Activated CD4-positive, alpha-beta T cell treated with anti-CD3 and anti-CD28 coated beads, Interleukin-2, amount 50 U/mL, for 24 hours (primary cell): ENCODE measurements at regions not wholly inside any gene's neighbourhood (a gene's known extent, or its start where the extent isn't known, plus 50 kb on each side); places are given as distances from the start of the nearest gene placed in this dataset.

Experiments
- DNase-seq, 2 donors: peaks; one replicate each; pipeline ENCODE4 v3.0.0-alpha.2; 2020; ENCODE audit warnings: low read depth in 1 of 2, low spot score in 1 of 2

DNA sequence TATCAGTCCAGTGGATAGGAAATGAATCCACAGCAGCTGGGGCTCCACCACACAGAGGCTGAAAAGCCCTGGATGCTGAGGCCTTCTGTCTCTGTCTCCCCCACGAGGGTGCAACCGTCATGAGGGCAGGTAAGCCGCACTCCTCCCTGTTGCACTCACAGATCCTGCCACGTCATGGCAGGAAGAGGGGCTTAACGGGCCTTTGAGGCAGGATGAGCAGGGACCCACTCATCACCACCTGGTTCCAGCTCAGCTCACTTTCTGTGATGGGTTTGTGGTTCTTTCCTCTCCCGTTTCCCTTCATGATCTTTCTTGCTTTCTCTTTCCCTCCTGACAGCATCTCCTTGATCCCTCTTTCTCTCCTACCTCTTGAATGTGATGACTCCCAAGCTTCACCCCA, 575.2 kb downstream of the CCDC171 start:
- no peak for DNase-seq

GRCh38 chr9:16131264-16131663, 578.4 kb downstream of the CCDC171 start:
- DNase-seq = no peak

- DNase-seq = no peak
These were observed 579.7 kb downstream of the CCDC171 start for GRCh38 chr9:16132513-16132912.

- no peak for DNase-seq
These were observed 580.2 kb downstream of the CCDC171 start for GRCh38 chr9:16133032-16133431.

GRCh38 chr9:16133556-16134227, 580.8 kb downstream of the CCDC171 start:
- no peak for DNase-seq

GRCh38 chr9:16134351-16134750, 581.5 kb downstream of the CCDC171 start:
- DNase-seq = no peak

- DNase-seq = no peak
These were observed 583.1 kb downstream of the CCDC171 start for GRCh38 chr9:16135968-16136367.

DNA sequence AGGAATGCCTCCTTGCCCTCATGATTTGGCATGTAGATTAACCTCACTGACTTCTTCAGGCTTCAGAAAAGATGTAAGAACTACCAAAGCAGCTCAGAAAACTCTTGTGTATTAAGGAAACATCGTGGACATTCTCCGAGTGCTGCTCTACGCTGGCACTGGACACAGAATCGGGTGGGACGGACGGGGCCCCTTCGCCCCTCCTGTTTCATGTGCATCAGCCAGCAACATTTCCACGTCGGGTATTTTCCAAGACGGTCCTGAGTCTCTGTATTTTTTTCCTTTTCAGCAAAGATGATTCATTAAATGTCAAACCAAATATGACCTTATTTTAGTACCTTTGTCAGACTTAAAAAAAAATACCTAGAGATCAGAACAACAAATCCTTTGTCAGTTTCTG, 583.6 kb downstream of the CCDC171 start:
- DNase-seq = no peak

DNA sequence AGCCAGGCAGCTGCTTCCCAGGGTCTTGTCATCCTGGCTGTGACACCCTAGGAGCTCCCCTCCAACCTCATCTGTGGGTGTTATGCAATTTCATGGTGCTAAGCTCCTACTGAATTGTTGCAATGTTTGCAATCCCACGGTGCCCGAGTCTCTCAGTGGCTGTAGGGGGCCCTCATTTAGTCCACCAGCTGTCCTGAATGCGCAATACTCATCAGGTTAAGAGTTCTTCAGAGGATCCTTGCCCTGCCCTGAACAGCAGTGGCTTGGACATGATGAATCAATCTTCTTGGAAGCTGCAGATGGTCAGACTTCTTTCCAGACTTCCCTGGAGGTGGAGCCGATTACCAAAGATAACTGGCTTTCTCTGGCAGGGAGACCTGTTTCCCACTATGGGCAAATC, 584.1 kb downstream of the CCDC171 start:
- no peak for DNase-seq

GRCh38 chr9:16138561-16139491, 586.0 kb downstream of the CCDC171 start:
- DNase-seq = no peak

- no peak for DNase-seq
These were observed 586.9 kb downstream of the CCDC171 start for GRCh38 chr9:16139774-16140173.

DNA sequence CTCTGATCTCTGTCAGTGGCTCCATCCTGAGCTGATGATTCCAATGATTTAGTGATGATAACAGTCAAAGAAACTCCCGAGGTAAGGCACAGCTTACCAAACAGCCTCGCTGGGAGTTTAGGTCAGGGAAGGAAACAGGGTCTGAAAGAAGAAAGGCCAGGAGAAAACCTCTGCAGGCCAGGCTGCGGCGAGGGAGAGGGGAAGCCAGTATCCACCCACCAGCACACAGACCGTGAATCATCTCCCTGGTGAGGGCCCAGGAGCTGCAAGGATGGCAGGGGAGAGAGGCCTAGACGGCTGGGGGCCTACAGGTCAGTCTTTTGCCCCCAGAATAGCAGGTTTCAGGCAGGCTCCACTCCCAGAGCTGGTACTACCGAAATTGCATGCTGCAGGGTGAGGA, 590.5 kb downstream of the CCDC171 start:
- DNase-seq = no peak

DNA sequence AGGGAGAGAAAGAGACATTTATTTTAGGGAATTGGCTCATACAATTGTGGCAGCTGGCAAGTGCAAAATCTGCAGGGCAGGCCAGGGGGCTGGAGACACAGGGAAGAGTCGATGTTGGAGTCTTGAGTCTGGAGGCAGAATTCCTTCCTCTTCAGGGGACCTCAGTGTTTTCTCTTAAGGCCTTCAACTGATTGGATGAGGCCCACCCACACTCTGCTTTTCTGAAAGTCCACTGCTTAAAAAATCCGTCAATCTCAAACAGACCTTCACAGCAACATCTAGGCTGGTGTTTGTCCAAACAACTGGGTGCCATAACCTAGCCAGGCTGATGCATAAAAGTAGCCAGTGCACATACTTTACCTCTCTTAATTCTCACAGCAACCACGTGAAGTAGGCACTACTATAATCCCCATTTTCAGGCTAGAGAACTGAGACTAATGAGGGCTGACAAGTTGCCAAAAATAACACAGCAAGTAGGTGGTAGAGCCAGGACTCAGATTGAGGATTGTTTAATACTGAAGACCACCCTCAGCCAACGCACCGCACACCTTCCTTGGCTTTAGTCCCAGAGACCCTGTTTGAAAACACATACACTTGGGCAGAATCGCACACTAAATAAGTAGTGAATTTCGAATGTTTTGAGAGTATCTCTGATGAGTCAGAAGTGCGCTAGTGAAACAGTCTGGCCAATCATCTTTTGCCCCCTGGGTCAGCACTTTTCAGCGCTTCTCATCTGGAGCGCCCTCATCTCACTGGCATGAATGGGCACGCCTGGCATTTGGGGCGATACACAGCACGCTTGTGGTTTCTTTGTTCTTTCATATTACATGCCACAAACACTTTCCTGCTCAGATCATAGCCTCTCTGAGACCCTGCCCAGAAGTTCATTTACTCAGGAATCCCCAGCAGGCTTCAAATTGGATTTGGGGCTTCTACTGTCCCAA, 591.4 kb downstream of the CCDC171 start:
- DNase-seq = no peak

DNA sequence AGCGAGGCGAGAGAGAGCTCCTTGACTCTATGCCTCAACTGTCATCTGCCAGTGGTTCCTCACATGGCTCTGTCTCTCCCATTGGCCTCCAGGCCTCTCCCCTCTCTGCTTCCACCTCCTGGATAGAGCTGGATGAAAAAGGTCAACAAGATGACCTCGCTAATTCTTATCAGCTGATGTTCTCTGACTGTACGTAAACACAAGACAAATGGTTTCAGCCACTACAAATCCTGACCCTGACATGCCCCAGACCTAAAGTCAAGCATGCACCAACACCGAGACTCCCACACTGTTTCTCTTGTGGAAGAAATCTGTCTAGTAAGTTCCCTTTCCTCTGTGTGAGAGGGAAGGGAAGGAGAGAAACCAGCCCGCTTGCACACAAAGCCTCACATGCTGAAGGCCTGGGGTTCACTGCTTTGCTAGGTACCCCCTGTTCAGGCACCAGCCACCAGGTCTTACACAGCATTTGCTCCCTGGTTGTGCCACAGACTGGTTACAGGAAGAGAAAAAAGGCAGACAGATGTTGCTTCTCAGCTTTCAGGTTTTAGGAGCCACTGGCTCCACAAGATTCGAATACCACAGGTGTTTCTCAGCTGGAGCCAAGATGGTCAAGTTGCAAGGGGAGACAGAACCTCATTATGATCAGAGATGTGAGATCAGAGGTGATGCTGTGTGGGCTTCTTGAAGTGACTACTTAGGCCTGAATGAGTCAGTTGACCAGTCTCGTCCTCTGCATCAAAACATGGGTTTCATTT, 592.5 kb downstream of the CCDC171 start:
- DNase-seq = no peak

GRCh38 chr9:16147726-16148125, 594.9 kb downstream of the CCDC171 start:
- no peak for DNase-seq

DNA sequence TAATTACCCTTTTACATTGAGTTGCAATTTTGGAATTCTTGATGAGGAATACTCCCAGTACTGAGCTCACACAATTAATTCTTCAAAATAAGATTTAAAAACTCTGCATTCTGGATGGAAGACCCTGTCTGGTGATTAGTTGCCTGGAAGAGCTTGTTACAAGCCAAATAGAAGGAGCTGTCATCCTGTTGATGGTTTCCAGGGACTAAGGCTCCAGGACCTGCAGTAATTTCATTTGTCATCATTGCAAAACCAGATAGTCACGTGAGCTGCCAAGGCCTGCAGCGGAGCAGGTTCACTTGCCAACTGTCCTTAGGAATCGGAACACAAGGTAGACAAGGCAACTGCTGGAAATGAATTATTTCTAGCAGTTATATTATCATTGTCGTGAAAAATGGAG, 597.7 kb downstream of the CCDC171 start:
- DNase-seq = no peak

DNA sequence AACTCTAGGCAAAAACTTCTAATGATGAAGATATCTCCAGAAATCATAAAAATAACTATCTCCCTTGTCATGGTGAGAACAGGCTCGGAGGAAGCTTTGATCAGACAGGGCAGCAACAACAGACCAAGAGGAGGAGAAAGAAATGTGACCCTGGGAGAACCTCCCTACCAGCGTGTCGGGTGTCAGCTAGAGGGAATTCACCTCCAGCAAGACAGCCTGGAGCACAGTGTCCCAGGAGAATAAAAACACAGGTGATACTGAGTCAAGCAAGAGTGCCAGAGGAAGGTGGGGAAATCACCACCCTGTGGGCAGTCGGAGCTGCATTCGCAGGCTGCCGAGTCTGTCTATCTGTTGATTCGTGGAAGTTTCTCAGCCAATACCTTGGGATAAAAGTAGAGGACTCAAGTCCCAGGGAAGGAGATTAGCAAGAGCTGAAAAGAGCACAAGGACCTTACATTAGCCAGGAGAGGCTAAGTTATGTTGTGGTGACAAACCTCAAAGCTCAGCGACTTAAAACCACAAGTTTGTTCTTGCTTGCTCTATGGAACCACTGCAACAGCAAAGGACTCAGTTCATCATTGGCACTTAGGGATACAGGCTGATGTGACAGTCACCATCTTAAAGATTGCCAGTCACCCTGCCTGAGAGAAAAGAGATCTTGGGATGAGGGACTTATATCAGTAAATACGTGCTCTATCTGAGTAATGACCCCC, 598.3 kb downstream of the CCDC171 start:
- DNase-seq = no peak

GRCh38 chr9:16152276-16153101, 599.6 kb downstream of the CCDC171 start:
- DNase-seq = no peak

DNA sequence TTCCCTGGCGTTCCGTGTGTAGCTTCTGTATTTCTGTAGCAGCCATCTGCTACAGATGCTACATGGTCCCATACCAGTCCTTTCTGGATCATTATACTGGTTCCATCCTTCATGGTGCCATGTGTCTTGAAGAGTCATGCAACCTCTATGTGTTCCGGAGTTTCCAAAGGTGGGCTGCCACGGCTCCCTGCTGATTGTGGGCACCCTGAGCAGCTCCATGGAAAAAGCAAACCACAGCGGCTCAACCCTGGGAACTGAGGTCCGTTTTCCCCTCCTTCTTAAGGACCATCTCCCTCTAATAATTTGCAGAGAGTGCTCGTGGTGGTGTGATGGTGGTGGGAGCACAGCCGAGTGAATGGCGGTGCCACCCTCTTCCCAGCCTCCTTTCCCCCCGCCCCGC, 600.4 kb downstream of the CCDC171 start:
- DNase-seq = no peak
